ENCODE measurements at regions not wholly inside any gene's neighbourhood (a gene's known extent, or its start where the extent isn't known, plus 50 kb on each side); places are given as distances from the start of the nearest gene placed in this dataset.

DNA sequence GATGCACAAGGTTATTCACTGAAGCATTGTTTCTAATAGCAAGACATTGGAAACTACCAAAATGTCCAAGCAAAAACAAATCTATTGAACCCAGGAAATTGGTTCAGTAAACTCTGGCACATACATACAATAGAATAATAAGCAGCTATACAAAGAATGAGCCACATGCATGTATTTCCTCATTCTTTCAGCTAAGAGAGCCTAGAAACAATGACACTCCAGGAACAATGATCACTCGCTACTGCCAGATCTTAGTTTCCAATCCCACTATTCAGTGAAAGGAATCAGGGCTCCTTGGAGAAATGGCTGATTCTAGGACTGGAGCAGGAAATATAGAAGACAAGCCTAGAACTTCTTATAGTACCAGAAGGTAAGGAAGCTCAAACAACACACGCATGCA lies 221.9 kb upstream of the AGAP1 start:
- no peak for TF ChIP-seq POLR2A (IDR thresholded peaks at IDR 0.05)
- TF ChIP-seq, protein P1, sequence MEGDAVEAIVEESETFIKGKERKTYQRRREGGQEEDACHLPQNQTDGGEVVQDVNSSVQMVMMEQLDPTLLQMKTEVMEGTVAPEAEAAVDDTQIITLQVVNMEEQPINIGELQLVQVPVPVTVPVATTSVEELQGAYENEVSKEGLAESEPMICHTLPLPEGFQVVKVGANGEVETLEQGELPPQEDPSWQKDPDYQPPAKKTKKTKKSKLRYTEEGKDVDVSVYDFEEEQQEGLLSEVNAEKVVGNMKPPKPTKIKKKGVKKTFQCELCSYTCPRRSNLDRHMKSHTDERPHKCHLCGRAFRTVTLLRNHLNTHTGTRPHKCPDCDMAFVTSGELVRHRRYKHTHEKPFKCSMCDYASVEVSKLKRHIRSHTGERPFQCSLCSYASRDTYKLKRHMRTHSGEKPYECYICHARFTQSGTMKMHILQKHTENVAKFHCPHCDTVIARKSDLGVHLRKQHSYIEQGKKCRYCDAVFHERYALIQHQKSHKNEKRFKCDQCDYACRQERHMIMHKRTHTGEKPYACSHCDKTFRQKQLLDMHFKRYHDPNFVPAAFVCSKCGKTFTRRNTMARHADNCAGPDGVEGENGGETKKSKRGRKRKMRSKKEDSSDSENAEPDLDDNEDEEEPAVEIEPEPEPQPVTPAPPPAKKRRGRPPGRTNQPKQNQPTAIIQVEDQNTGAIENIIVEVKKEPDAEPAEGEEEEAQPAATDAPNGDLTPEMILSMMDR (IDR thresholded peaks at IDR 0.05), result no peak
- TF ChIP-seq POLR2AphosphoS5 (IDR thresholded peaks at IDR 0.05), result no peak
- H3K4me3 ChIP-seq, result no peak overlapping the region
- no peaks in the 10 kb centered on the region for H3K4me1 ChIP-seq
- H3K27ac ChIP-seq, result no peak overlapping the region
- intact Hi-C loops (cut with DNase I; ENCODE audit: low total_unique reads), result no loop called here
- no peaks in the 10 kb centered on the region for H3K36me3 ChIP-seq
- H3K9me3 ChIP-seq, result no peaks in the 10 kb centered on the region
- no peak for DNase-seq (ENCODE audit: low spot score in 2 of 2)
- peaks cover 0 to 6% of the 10 kb centered on the region in 2 donors for H3K27me3 ChIP-seq

DNA sequence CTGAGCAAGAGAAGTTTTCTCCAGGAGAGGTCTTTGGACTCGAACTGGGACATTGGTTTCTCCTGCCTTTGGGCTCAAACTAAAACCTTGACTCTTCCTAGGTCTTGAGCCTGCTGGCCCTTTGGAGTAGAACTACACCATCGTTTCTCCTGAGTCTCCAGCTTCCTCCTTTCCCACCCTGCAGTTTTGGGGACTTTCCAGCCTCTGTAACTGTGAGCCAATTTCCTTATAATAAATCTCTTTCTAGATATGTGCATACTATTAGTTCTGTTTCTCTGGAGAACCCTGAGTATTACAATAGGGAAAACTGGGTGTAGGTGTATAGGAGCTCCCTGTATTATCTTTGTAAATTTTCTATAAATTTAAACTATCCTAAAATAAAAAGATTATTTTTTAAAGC lies 219.8 kb upstream of the AGAP1 start:
- Histone ChIP-seq H3K4me3 (no peak overlapping the region), H3K27ac (no peak overlapping the region), H3K9me3 (no peaks in the 10 kb centered on the region), H3K27me3 (peaks cover 0 to 6% of the 10 kb centered on the region in 2 donors), H3K4me1 (no peaks in the 10 kb centered on the region), H3K36me3 (no peaks in the 10 kb centered on the region)
- no peak for TF ChIP-seq POLR2AphosphoS5 (IDR thresholded peaks at IDR 0.05)
- TF ChIP-seq, protein P1 (IDR thresholded peaks at IDR 0.05), result no peak
- no peak for TF ChIP-seq POLR2A (IDR thresholded peaks at IDR 0.05)
- DNase-seq (ENCODE audit: low spot score in 2 of 2), result no peak
- intact Hi-C loops (cut with DNase I; ENCODE audit: low total_unique reads), result no loop called here

DNA sequence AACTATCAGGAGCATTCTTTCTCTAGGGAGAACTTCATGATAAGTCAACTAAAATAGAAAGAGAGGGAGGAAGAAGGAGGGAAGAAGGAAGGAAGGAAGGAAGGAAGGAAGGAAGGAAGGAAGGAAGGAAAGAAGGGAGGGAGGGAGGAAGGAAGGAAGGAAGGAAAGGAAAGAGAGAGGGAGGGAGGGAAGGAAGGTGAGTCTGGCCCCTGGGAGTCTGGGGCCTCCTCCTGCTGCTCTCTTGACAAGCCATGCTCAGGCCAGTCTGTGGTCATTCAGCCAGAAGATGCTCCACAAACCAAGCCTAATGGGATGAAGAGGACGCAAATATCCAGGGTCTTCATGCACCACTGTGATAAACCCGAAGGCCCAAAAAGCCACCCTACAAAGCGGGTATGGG lies 216.4 kb upstream of the AGAP1 start:
- intact Hi-C loops (cut with DNase I; ENCODE audit: low total_unique reads), result no loop called here
- no peaks in the 10 kb centered on the region for H3K9me3 ChIP-seq
- no peak for DNase-seq (ENCODE audit: low spot score in 2 of 2)
- H3K27ac ChIP-seq, result no peak overlapping the region
- no peaks in the 10 kb centered on the region for H3K4me1 ChIP-seq
- H3K27me3 ChIP-seq, result no peaks in the 10 kb centered on the region
- TF ChIP-seq, protein P1 (IDR thresholded peaks at IDR 0.05), result no peak
- TF ChIP-seq POLR2AphosphoS5 (IDR thresholded peaks at IDR 0.05) (no peak), POLR2A (IDR thresholded peaks at IDR 0.05) (no peak)
- H3K4me3 ChIP-seq, result no peak overlapping the region
- no peaks in the 10 kb centered on the region for H3K36me3 ChIP-seq

DNA sequence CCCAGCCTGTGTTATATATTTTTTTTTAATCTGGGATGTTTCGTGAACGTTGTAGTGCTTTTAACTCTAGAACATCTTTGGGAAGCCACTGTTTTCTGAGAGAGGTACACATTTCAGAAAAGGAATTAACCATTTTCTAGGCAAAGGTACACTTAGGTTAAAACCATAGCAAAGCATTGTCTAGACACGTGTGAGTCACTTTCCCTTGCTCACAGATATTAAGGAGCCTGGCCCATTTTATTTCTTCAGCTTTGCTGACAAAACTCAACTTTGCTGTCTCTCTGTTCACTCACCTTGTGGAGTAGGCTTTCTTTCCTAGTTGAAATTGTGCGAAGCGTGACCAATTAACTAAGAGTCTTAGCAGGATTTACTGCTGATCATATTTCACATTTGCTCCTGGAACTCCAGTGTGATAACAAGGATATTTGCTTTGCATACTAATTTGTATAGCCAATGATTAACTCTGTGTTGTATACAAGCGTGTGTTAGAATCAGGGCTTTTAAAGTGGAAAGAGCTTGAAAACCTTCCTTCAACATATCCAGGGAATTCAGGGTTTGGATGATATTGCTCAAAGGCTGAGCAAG lies 215.0 kb upstream of the AGAP1 start:
- H3K27me3 ChIP-seq, result no peaks in the 10 kb centered on the region
- intact Hi-C loops (cut with DNase I; ENCODE audit: low total_unique reads), result no loop called here
- no peaks in the 10 kb centered on the region for H3K36me3 ChIP-seq
- no peak for DNase-seq (ENCODE audit: low spot score in 2 of 2)
- H3K4me1 ChIP-seq, result no peaks in the 10 kb centered on the region
- H3K27ac ChIP-seq, result no peak overlapping the region
- H3K9me3 ChIP-seq, result no peaks in the 10 kb centered on the region
- TF ChIP-seq, protein P1 (IDR thresholded peaks at IDR 0.05), result no peak
- no peak overlapping the region for H3K4me3 ChIP-seq

DNA sequence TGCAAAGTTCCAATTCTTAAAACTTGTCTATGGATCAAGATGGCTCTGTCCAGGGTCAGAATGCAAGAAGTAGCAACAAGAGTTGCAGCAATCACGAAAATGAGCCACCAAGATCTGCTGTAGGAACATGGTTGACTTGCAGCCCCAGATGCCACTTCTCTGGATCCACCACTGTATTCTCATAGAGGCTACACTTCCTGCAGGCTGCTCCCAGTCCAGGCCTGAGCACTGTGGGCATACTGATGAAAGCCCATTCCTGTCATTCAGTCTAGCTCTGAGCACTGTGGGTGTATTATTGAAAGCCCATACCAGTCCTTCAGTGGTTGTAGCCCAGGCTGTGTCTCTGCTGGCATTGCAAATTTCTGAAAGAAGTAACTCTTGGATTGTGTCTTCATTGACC lies 213.9 kb upstream of the AGAP1 start:
- H3K27me3 ChIP-seq, result no peaks in the 10 kb centered on the region
- intact Hi-C loops (cut with DNase I; ENCODE audit: low total_unique reads), result no loop called here
- no peak for TF ChIP-seq POLR2A (IDR thresholded peaks at IDR 0.05)
- no peak for TF ChIP-seq POLR2AphosphoS5 (IDR thresholded peaks at IDR 0.05)
- TF ChIP-seq, protein P1 (IDR thresholded peaks at IDR 0.05), result no peak
- H3K36me3 ChIP-seq, result no peaks in the 10 kb centered on the region
- H3K27ac ChIP-seq, result no peak overlapping the region
- no peaks in the 10 kb centered on the region for H3K4me1 ChIP-seq
- H3K4me3 ChIP-seq, result no peak overlapping the region
- DNase-seq (ENCODE audit: low spot score in 2 of 2), result no peak
- no peaks in the 10 kb centered on the region for H3K9me3 ChIP-seq

Measured in breast epithelium (tissue), 4 donors.